Forelimb muscle (tissue), 1 donor: ENCODE measurements at regions not wholly inside any gene's neighbourhood (a gene's known extent, or its start where the extent isn't known, plus 50 kb on each side); places are given as distances from the start of the nearest gene placed in this dataset.
A peak's percentile ranks its signal among the peaks of the same experiment; 100 is the strongest.

ENCODE experiments used
- DNase-seq: peaks from one replicate; pipeline ENCODE4 v3.0.0-alpha.2; 2013; ENCODE audit warnings: low read depth

GRCh38 chr13:50358231-50359040 is 343.2 kb downstream of the KCNRG start:
- no peak for DNase-seq

DNA sequence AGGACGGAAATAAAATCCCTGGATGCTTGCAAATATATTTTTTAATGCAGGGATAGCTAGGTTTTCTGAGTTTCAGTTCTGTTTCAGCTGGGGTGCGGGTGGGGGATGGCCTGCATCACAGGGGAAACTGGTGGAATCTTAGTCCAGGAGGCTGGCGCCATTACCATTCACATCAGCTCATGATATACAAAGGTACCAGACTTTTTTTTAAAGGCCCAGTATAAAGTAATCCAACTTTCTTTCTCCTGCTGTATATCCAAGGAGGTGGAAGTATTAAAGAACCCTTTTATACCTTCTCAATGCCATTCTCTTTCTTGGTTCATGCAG is 343.8 kb downstream of the KCNRG start:
- DNase-seq: no peak

DNA sequence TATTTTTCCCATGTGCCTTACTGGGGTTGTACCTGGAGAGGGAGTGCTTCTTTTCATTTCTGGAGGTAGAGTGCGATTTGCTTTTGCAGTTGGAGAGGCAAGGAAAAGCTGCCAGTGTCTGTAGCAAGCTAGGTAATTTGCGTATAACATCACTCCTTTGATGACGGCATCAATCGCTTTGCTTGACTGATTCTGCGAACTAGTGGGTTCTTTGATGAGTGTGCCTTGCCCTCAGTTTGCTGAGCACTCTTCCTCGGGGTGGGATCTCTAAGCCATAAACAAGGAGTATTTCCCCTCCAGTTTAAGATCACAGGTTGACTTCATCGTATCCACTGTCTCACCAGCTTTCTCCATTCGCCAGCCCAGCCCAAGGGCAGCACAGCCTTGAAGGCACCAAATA is 344.5 kb downstream of the KCNRG start:
- no peak for DNase-seq

DNA sequence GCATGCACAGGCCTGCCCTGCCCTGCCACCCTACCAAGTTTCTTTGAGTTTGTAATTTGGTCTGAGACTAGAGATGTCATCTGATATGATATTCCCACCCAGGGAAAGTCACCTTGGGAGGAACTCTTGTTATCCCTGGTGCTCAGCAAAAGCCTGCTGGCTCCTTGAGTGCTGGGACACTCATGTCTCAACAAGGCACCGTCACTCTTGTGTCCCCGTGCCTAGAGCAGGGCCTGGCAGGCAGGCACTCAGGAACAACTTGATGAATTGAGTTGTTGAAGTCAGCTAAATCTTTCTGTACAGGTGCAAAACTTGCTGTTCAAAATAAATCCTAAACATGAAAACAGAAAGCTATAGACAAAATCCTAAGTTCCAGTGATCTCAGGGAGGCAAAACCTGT is 345.4 kb downstream of the KCNRG start:
- DNase-seq: no peak

- no peak for DNase-seq
Measured at GRCh38 chr13:50361282-50361681, 346.0 kb downstream of the KCNRG start.

GRCh38 chr13:50365408-50366391 is 350.5 kb downstream of the KCNRG start:
- no peak for DNase-seq

DNA sequence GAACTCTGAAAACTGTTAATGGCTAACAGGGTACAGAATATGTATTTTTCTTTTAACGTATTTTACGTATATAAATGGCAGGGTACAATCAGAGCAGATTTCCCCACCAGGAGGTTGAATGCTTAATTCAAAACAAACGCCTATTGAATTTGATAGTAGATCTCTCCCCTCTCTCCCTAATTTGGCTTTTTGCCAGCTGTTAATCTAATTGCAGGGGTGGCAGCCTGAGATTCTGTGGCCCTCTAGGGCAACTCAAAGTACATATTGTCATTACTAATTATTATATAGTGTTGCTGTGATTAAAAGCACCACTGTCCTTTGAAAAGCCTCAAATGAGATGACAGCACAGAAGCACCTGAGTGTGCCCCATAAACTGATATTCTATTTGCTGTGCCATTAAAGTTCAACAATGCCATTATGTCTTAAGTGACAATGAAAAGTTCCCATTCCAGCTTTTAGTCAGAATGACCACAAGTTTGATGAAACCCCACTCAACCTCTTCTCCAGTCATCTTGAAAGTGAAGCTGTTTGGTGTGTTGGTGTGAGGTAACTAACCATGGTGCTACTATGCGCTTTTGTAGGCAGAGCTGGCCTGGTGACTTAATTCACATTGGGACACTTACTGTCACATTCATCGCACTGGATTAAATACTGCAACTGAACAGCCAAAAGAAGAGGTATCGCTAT is 351.4 kb downstream of the KCNRG start:
- DNase-seq: no peak

- DNase-seq: no peak
Measured at GRCh38 chr13:50369646-50370045, 354.4 kb downstream of the KCNRG start.

GRCh38 chr13:50370303-50370950 is 355.2 kb downstream of the KCNRG start:
- DNase-seq: no peak

DNA sequence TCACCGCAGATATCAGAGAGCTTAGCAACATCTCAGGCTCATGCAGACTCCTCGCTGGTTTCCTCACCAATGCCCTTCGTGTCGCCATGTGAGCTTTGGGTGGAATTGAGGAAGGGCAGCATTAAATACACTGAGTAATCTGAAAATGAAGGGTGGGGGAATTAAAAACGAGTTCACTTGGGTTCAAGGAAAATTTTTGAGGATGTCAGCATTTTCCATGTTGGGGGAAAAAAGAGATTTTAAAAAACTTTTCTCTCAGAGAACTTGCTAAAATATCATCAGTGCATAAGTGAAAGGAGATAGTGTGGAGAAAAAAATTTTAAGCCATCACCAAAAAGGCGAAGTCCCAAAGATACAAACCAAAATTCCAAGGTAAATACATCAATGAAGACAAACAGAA is 359.3 kb downstream of the KCNRG start:
- DNase-seq: no peak

DNA sequence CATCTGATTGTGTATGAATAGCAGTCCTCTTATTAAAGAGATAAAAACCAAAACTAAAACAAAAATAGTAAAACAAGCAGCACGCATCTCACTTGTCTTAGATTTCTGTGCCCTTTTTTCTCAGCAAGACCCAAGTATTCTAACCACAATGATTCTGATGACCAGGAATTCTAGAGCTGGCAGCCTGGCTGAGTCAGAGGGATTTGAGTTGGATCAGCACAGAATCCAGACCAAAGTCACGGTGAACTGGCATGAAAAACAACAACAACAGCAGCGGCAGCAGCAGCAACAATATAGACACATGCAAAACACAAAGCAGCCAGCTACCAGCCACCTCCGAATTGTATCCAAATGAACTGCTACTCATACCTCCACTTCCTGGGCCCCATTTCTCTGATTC is 360.5 kb downstream of the KCNRG start:
- DNase-seq: no peak

- DNase-seq: no peak
Measured at GRCh38 chr13:50376895-50377575, 361.8 kb downstream of the KCNRG start.

- no peak for DNase-seq
Measured at GRCh38 chr13:50377726-50378270, 362.6 kb downstream of the KCNRG start.

GRCh38 chr13:50378509-50379044 is 363.3 kb downstream of the KCNRG start:
- no peak for DNase-seq

DNA sequence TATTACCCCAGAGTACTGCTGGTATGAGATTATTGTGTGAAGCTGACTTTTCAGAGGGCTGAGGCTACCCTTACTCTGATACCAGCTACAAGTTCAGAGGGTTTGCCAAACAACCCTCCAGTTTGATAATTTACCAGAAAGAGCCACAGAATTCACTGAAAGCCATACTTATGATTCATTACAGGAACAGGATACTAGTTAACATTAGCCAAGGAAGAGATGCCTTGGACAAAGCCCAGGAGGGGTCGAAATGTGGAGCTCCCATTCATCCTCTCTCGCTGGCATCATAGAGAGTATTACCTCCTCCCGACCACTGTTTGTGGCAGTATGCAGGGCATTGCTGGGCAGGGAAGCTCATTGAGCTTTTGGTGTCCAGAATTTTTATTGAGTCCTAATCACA is 364.3 kb downstream of the KCNRG start:
- DNase-seq: no peak

DNA sequence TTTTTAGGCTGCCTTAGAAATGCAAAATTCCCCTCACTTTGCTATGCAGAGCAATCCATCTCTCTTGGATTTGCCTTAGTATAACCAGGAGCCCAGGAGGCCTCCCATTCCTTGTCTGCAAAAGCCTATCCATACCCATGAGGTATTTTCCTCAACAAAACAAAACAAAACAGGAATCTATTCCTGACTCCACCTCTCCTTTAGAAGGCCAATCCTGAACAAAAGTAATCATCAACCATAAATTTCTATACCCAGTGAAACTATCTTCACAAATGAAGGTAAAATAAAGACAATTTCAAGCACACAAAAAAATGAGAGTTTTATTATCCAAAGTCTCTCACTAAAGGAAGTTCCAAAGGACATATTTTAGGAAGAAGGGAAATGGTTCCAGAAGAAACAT is 365.7 kb downstream of the KCNRG start:
- no peak for DNase-seq

DNA sequence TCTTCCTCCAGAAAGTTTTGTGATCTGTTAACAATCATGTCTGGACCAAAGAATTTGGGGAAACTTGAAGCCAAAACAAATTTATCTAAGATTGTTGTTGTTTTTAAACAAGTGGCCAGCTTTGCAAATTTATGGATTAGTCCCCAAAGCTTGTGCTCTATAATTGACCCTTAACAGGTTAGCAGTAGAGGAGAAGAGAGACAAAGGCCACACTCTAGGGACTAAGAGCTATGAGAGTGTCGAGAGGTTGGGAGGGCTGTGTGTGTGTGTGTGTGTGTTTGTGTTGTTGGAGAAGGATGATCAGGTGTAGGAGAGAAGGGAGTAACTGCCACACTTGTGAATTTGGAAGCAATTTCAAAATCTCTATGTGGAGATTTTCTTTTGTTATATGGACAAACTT is 367.3 kb downstream of the KCNRG start:
- no peak for DNase-seq

GRCh38 chr13:50382951-50383350 is 367.7 kb downstream of the KCNRG start:
- DNase-seq: no peak

GRCh38 chr13:50384724-50385123 is 369.5 kb downstream of the KCNRG start:
- DNase-seq: no peak

DNA sequence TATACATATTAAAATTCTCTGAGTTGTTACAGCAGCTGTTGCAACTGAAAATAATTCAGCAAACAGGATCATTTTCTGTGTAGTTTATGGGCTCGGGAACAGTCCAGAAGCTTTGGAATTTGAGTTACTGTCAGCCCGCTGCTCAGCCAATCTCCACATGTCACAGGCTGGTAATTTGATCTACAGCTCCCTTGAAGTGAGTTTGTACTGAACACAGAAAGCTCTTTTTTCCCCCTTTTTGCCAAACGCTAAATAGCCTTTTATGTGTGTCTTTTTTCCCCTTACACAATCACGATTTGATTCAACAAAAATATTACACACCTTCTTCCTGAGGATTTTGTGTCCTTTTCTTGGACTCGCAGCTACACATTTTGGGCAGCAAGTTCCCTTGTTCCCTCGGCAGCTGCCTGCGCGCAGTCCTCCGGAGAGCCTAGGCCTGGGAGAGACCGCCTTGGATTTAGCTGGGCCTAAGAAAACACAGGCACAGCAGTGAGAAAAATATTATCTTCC is 371.4 kb downstream of the KCNRG start:
- peak; percentile 43 for DNase-seq
